Left ventricle myocardium superior (tissue), 1 donor: ENCODE measurements at regions not wholly inside any gene's neighbourhood (a gene's known extent, or its start where the extent isn't known, plus 50 kb on each side); places are given as distances from the start of the nearest gene placed in this dataset.
A peak's percentile ranks its signal among the peaks of the same experiment; 100 is the strongest.
"Not testable (repeated sequence)": the region's sequence is repeated elsewhere in the genome, so short reads cannot be mapped to it uniquely, and the experiment has no call there.

Experiments used
- ATAC-seq: fragments of 200-7000 bp; cut with Tn5 transposase; one replicate; pipeline ENCODE4 v1.9.1; 2020; ENCODE audit warnings: mild to moderate bottlenecking, moderate library complexity
- DNase-seq: peaks from one replicate; pipeline ENCODE4 v3.0.0-alpha.2; 2020
- intact Hi-C: fragments of 100-400 bp; cut with micrococcal nuclease; formaldehyde crosslinking; loops from one replicate; pipeline ENCODE4 v1.11.0; 2022
- donor health status: DM: no; HTN: yes; CAD: no; lungs with severe emphysema.

DNA sequence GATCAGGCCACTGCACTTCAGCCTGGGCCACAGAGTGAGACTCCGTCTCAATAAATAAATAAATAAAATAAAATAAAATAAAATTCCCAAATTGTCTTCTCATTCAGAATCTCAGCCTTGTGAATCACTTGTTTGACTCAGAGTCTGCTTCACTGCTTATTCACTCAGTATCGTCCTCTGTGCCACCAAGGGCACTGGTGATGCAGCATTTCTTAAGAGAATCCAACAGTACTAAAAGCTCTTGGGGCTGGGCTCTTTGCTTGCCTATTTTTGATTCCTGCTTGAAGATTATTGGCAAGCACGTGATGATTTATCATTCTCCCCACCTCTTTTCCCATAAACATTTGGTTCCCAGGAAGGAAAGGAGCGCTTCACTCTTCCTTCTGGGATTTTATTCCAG, 54.8 kb upstream of the HMGB1 start:
- DNase-seq (no peak), ATAC-seq (no peak)
- intact Hi-C loops = no loop called here

DNA sequence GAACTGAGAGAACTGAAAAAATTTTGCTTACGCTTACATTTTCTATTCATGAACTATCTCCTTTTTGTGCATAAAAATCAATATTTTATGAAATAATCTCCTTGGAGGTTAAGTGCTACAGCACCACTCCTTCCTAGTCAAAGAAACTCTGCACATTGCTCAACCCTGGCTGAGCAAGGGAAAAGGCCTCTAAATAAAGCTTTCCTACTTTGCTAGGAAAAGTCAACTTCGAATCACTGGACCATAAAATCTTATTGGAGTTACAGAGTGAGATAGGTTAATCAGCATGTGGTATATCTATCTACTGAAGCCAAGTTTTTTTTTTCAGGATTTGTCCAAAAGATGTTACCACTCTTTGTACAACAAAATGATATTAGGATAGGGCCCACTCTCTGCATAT, 57.5 kb upstream of the HMGB1 start:
- intact Hi-C loops = no loop called here
- ATAC-seq (no peak), DNase-seq (no peak)

DNA sequence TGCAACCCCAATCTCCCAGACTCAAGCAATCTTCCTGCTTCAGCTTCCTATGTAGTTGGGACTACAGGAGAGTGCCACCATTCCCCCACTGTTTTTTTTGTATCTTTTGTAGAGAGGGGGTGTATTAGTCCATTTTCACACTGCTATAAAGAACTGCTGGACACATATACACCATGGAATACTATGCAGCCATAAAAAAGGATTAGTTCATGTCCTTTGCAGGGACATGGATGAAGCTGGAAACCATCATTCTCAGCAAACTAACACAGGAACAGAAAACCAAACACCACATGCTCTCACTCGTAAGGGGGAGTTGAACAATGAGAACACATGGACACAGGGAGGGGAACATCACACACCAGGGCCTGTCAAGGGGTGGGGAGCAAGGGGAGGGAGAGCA, 58.1 kb upstream of the HMGB1 start:
- ATAC-seq, intact Hi-C loops, DNase-seq: not testable (repeated sequence)

DNA sequence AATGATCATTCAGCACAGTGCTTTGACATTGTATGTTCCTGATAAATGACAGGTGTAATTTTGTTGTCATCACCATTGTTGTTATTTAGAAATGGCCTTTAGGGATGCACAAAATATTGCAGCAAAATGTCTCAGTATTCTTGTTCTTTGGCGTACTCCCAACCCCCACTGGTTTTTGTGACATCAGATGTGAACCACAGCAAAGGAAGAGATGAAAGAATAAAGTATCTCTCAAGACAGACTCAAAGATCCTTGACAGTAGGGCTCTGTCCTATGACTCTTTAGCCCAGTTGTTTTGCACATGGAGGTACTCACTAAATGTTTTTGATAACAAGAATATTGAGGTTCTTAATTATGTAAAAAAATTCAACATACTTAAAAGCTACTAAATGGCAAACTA, 59.5 kb upstream of the HMGB1 start:
- DNase-seq, ATAC-seq, intact Hi-C loops: not testable (repeated sequence)

DNA sequence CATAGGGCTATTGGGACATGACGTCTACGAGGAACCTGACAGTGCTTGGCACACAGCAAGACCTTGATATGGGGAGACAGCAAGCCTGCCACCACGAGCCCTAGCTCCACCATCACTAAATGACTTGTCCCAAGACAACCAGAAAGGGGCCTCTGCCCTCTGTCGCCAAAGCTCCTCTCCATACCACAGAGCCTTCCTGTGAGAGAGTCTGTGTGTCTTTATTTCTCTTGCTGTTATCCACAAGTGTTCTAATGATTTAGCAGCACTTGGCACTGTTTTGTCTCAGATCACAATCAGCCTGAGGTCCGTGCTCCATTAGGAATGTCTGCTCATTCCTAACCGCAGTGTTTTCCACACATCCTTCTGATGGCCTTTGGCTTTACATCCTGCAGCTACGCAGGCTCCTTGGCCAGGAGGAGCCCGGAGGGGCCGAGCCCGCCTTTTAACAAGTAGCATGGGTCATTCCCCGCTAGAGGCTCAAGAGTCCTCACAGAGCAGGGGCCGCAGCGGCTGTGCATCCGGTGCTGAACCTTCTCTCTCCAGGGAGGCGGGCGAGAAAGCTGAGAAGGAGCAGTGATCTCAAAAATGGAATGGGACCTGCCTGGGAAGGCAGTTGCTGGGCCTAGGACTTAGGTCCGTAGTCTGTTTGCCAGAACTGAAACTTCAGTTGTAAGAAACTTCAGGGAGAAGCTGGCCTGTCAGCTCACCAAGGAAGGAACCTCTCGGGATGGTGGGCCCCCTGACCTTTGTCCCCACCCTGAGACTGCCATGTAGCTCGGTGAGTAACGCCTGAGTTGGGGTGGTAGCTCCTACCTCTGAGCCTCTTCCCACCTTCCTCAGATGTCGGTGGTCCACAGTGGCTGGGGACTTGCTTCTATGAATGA, 61.1 kb upstream of the HMGB1 start:
- ATAC-seq (no peak), DNase-seq (no peak)
- intact Hi-C loops = no loop called here

DNA sequence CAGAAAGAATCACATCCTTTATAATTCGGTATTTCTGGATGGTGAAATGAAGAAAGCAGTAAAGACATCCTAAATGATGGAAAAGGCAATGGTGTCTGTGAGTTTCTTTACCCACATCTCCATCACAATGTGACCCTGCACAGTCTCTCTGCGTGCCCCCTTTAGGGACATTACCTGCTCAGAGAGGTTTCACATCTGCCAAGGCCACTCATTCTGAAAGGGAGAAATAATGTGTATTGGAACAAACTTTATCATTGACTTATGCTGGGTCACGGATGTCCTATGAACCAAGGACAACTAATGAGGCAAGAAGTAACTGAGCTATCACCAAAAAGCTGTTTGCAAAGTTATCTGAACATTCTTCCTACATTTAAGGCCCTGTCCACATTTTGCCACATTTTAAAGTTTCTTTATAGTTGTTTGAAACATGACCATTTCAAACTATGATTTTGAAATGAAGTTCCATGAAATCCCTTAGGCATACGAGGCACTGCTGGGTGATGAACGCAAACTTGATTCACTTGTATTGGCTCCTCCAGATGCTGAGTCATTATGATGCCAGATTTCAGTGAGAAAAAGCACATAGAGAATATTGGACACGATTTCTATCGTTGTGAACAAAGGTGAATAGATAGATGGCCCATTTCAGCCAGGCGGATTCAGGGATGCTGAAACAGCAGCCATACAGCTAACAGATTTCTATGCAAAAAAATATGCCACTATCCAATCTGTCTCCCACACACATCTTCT, 63.5 kb upstream of the HMGB1 start:
- DNase-seq (no peak), ATAC-seq (no peak)
- intact Hi-C loops = no loop called here

DNA sequence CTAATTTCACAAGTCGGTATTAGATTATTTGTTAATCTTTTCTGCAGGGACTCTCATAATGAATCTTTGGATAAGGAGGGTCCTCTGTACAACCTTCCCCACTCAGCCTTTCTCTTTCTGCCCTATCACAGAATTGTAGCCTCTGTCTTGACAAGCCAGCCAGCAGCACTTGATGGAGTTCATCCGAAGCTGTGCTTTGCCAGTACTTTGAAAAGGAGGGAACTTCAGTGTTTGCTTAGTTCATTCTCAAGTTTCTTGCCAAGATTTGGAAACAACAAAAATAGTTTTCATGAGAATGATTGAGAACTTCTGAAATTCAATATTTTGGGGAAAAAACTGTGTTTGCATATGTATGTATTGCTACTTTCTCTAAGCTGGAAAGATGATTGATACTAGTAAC, 69.3 kb upstream of the HMGB1 start:
- ATAC-seq (no peak), DNase-seq (no peak)
- intact Hi-C loops = no loop called here

DNA sequence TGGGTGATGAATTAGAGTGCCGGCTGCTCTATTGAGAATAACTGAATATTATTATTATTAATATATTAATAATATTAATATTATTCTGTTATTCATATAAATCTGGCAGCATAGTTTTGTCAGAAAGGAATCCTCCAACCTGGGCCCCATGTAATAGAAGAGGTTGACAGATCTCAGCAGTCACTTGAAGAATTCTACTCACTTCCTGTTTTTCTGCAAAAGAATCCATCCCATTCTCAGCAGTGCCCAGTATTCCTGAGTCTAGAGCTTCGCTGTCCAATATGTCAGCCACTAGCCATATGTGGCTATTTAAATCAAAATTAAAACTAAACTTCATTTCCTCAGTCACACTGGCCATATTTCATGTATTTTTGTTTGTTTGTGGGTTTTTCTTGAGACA, 72.4 kb upstream of the USPL1 start:
- DNase-seq = no peak
- intact Hi-C loops = no loop called here
- no peak for ATAC-seq

DNA sequence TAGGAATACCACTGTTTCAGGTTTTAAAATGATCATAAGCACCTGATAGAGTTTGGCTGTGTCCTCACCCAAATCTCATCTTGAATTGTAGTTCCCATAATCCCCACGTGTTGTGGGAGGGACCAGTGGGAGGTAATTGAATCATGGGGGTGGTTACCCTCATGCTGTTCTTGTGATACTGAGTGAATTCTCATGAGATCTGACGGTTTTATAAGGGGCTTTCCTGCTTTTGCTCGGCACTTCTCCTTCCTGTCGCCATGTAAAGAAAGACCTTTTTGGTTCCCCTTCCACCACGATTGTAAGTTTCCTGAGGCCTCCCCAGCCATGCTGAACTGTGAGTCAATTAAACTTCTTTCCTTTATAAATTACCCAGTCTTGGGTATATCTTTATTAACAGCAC, 69.7 kb upstream of the USPL1 start:
- DNase-seq, ATAC-seq, intact Hi-C loops: not testable (repeated sequence)

DNA sequence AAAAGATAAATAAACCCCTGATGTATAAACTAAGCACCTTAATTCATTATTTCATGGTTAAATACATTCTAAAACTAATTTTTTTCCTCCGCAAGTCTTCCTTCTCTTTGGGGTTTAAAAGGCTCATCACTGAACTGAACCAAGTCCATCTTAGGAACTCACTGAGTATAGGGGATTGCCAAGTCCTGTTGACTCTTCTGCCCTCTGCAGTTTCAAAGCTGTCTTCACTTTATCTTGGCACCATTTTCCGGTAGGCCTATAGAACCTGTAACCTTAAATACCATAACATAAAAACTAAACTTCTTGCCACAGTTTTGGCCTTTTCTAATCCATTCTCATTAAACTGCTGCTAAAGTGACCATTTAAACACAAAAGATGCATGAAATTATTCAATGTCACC, 66.5 kb upstream of the USPL1 start:
- intact Hi-C loops = no loop called here
- peak; percentile 41 for ATAC-seq

DNA sequence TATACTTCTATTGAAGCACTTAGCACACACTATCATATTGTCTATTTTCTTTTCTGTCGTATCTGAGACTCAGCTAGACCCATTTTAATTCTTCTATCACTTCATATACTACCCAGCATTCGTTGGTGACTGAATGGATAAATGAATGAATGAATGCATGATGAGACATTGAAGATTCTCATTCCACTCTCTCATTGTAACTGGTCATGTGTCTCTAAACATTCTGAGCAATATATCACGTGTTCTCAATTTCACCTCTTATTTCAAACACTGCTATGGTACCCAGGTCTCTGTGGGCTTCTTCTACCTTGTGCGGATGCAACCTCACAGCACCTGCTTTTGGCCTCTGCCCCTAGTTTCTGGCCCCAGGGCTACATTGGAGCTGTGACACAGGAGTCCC, 65.2 kb upstream of the USPL1 start:
- intact Hi-C loops = no loop called here
- DNase-seq = no peak
- ATAC-seq = no peak

More for the DNA sequence above, 66.5 kb upstream of the USPL1 start:
- DNase-seq = no peak

DNA sequence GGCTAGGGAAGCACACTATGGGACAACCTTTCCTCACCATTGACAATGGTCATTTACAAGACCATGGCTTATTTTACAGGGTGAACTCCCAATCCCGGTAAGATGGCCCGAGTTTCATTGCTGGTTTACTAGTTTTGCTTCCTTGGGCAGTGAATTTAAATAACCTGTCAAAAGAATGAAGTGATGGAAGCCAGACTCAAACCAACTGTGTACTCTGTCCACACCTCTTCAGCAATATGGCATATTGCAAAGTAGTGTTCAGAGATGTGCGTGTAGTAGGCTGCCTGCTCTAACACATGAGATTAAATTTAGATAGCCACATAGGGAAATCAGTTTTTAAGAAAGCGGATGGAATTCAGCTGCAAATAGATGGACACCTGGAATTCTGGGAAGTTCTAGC, 58.4 kb upstream of the USPL1 start:
- intact Hi-C loops = no loop called here
- DNase-seq (no peak), ATAC-seq (no peak)

DNA sequence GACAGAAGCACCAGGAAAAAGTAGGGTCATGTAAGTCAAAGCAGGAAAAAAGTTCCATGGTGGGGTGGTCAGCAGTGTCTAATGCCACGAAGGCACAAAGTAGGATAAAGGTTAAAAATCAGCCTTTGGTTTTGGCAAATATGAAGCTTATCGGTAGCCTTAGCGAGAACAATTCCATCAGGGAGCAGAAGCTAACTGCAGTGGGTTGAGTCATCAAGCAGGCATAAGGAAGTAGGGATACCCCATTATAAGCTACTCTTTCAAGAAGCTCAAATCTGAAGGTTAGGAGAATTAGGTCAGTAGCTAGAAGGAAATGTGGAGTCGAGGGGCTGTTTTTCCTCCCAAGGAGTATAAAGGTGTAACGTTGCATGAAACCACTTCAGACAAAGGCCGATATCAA, 57.5 kb upstream of the USPL1 start:
- ATAC-seq (no peak), DNase-seq (no peak)
- intact Hi-C loops = no loop called here

DNA sequence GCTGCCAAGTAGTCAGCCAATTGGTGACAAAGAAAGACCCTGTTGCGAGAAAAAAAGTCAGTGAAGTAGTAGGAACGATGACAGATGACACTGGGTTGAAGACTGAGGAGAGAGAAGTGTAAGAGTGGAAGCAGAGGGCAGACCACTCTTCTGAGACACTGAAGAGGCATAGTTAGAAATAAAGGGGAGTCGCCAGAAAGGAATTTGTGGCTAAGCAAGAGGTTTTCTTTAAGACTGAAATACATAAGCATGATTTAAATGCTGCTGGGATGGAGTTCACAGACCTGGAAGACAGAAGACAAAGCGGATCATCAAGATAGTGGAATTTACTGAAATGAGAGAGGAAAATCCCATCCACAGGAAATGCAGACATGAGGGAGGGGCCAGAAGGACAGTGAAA, 56.2 kb upstream of the USPL1 start:
- intact Hi-C loops = no loop called here

DNA sequence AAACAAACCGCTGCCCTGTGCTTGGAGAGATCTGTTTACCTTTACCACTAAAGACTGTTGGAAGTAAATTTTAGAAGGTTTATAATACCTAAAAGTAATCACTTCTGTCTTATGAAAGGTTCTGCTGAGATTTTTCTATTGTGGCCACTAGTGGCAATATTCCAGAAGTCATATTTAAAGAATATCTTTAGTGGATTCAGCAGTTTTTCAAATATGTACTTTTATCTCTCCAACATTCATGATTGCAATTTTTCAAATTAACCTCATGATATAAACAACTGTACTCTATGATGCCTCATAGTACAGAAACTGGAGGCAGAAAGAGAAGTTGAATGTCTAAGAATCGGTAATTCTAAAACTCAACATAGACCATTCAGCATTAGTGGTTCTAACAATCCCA, 53.2 kb upstream of the USPL1 start:
- ATAC-seq = no peak
- intact Hi-C loops = no loop called here

More for the DNA sequence above, 56.2 kb upstream of the USPL1 start:
- DNase-seq (no peak), ATAC-seq (no peak)

DNA sequence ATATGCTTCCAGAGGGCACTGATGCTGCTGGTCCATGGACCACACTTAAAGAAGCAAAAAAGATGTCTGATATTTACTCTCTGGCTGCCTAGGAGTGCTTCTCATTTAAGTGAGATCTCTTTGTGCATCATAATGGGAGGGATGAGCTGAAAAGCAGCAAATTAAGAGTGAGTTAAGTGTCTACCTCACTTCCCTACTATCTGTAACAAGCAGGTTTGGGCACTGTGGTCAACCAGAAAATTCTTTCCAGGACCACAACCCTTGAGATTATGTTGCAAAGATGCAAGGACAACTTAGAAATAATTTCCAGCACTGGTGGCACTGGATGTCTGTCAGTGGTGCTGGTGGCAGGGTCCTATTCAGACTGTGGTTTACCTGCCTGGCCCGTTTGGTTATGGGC, 52.1 kb upstream of the USPL1 start:
- intact Hi-C loops = no loop called here
- DNase-seq = no peak
- no peak for ATAC-seq

More for the DNA sequence above, 53.2 kb upstream of the USPL1 start:
- DNase-seq = no peak

DNA sequence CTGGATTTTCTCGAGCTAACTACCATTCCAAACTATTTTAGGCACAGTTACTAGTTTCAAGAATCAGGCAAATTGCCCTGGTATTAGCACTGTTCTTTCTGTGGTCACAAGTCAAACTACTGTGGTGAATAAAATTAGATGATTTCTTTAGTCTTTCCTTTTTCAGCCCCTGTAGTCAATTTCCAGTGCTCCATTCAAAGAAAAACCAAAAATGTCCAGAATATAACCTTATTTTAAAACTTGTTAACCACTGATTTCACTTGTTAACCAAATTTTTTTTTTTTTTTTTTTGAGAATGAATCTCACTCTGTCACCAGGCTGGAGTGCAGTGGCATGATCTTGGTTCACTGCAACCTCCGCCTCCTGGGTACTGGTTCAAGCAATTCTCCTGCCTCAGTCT, 50.6 kb upstream of the USPL1 start:
- DNase-seq (no peak), ATAC-seq (no peak)
- intact Hi-C loops = no loop called here
